BLaER1 (cell line): ENCODE measurements at regions not wholly inside any gene's neighbourhood (a gene's known extent, or its start where the extent isn't known, plus 50 kb on each side); places are given as distances from the start of the nearest gene placed in this dataset.
A peak's percentile ranks its signal among the peaks of the same experiment; 100 is the strongest.

Experiments
- H3K27ac ChIP-seq: shearing (Covaris generic); formaldehyde crosslinking; 2 replicates; pipeline ENCODE4 v1.8.1; 2022
- H3K27me3 ChIP-seq: shearing (Covaris generic); formaldehyde crosslinking; 2 replicates; pipeline ENCODE4 v1.8.1; 2022
- H3K36me3 ChIP-seq: shearing (Covaris generic); formaldehyde crosslinking; 2 replicates; pipeline ENCODE4 v1.8.1; 2022
- H3K4me1 ChIP-seq: shearing (Covaris generic); formaldehyde crosslinking; 2 replicates; pipeline ENCODE4 v1.8.1; 2022
- H3K4me2 ChIP-seq: shearing (Covaris generic); formaldehyde crosslinking; 2 replicates; pipeline ENCODE4 v1.8.1; 2022
- H3K4me3 ChIP-seq: shearing (Covaris generic); formaldehyde crosslinking; 2 replicates; pipeline ENCODE4 v1.8.1; 2022
- H3K9ac ChIP-seq: shearing (Covaris generic); formaldehyde crosslinking; 2 replicates; pipeline ENCODE4 v1.8.1; 2022
- H3K9me3 ChIP-seq: shearing (Covaris generic); formaldehyde crosslinking; 2 replicates; pipeline ENCODE4 v1.8.1; 2022
- H4K20me1 ChIP-seq: shearing (Covaris generic); formaldehyde crosslinking; 2 replicates; pipeline ENCODE4 v1.8.1; 2022
- Cebpa-rat ChIP-seq: shearing (Covaris generic); IDR thresholded peaks from 2 replicates; pipeline ENCODE4 v1.8.1; 2022

- Histone ChIP-seq H3K4me3 (no peak overlapping the region), H3K9ac (no peak overlapping the region), H3K4me1 (no peaks in the 10 kb centered on the region), H3K27me3 (no peaks in the 10 kb centered on the region), H3K9me3 (0 out of 2 replicates have a peak, but pooled peaks cover 5% of the 10 kb centered on the region), H3K4me2 (no peak overlapping the region), H3K27ac (no peak overlapping the region), H4K20me1 (no peaks in the 10 kb centered on the region), H3K36me3 (no peaks in the 10 kb centered on the region)
- TF ChIP-seq Cebpa-rat: no peak
Measured at GRCh38 chr11:115065830-115066664, 387.7 kb downstream of the NXPE2 start.

GRCh38 chr11:115067471-115067870 is 389.1 kb downstream of the NXPE2 start:
- Histone ChIP-seq H3K4me2 (no peak overlapping the region), H3K9me3 (0 out of 2 replicates have a peak, but pooled peaks cover 5% of the 10 kb centered on the region), H3K27ac (no peak overlapping the region), H4K20me1 (no peaks in the 10 kb centered on the region), H3K36me3 (no peaks in the 10 kb centered on the region), H3K4me3 (no peak overlapping the region), H3K27me3 (no peaks in the 10 kb centered on the region), H3K9ac (no peak overlapping the region), H3K4me1 (no peaks in the 10 kb centered on the region)
- no peak for TF ChIP-seq Cebpa-rat

- Histone ChIP-seq H3K27me3 (no peaks in the 10 kb centered on the region), H3K4me2 (no peak overlapping the region), H3K9ac (no peak overlapping the region), H3K4me3 (no peak overlapping the region), H3K27ac (no peak overlapping the region), H4K20me1 (no peaks in the 10 kb centered on the region), H3K4me1 (no peaks in the 10 kb centered on the region), H3K36me3 (no peaks in the 10 kb centered on the region), H3K9me3 (0 out of 2 replicates have a peak, but pooled peaks cover 5% of the 10 kb centered on the region)
- TF ChIP-seq Cebpa-rat: no peak
Measured at GRCh38 chr11:115067900-115068530, 389.7 kb downstream of the NXPE2 start.

GRCh38 chr11:115069599-115069998 is 391.3 kb downstream of the NXPE2 start:
- Histone ChIP-seq H3K4me1 (no peaks in the 10 kb centered on the region), H3K9ac (no peak overlapping the region), H3K9me3 (0 out of 2 replicates have a peak, but pooled peaks cover 5% of the 10 kb centered on the region), H3K27me3 (no peaks in the 10 kb centered on the region), H3K4me3 (no peak overlapping the region), H3K4me2 (no peak overlapping the region), H4K20me1 (no peaks in the 10 kb centered on the region), H3K36me3 (no peaks in the 10 kb centered on the region), H3K27ac (no peak overlapping the region)
- TF ChIP-seq Cebpa-rat: no peak

- no peaks in the 10 kb centered on the region for H4K20me1 ChIP-seq
- H3K4me3 ChIP-seq: no peak overlapping the region
- no peak for TF ChIP-seq Cebpa-rat
- no peaks in the 10 kb centered on the region for H3K4me1 ChIP-seq
- H3K9me3 ChIP-seq: no peaks in the 10 kb centered on the region
- no peak overlapping the region for H3K4me2 ChIP-seq
- no peak overlapping the region for H3K27ac ChIP-seq
- H3K27me3 ChIP-seq: no peaks in the 10 kb centered on the region
- no peak overlapping the region for H3K9ac ChIP-seq
- no peaks in the 10 kb centered on the region for H3K36me3 ChIP-seq
Measured at GRCh38 chr11:115075356-115075755, 397.0 kb downstream of the NXPE2 start.

- TF ChIP-seq Cebpa-rat: no peak
- no peak overlapping the region for H3K27ac ChIP-seq
- no peak overlapping the region for H3K9ac ChIP-seq
- no peaks in the 10 kb centered on the region for H3K27me3 ChIP-seq
- no peaks in the 10 kb centered on the region for H3K36me3 ChIP-seq
- peaks cover 18% of the 10 kb centered on the region for H3K4me1 ChIP-seq
- H4K20me1 ChIP-seq: no peaks in the 10 kb centered on the region
- H3K9me3 ChIP-seq: no peaks in the 10 kb centered on the region
- H3K4me3 ChIP-seq: no peak overlapping the region
- no peak overlapping the region for H3K4me2 ChIP-seq
Measured at GRCh38 chr11:115077740-115078139, 399.4 kb downstream of the NXPE2 start.

- Histone ChIP-seq H3K27me3 (no peaks in the 10 kb centered on the region), H3K9ac (no peak overlapping the region), H3K9me3 (no peaks in the 10 kb centered on the region), H3K36me3 (no peaks in the 10 kb centered on the region), H3K27ac (no peak overlapping the region), H4K20me1 (no peaks in the 10 kb centered on the region), H3K4me1 (peaks cover 28% of the 10 kb centered on the region), H3K4me2 (no peak overlapping the region), H3K4me3 (no peak overlapping the region)
- no peak for TF ChIP-seq Cebpa-rat
Measured at GRCh38 chr11:115078461-115079438, 400.4 kb downstream of the NXPE2 start.

GRCh38 chr11:115080923-115081680 is 402.8 kb downstream of the NXPE2 start:
- Histone ChIP-seq H3K4me2 (no peak overlapping the region), H4K20me1 (no peaks in the 10 kb centered on the region), H3K4me1 (peaks cover 50% of the 10 kb centered on the region), H3K4me3 (no peak overlapping the region), H3K27ac (no peak overlapping the region), H3K27me3 (no peaks in the 10 kb centered on the region), H3K9ac (no peak overlapping the region), H3K9me3 (no peaks in the 10 kb centered on the region), H3K36me3 (no peaks in the 10 kb centered on the region)
- TF ChIP-seq Cebpa-rat: no peak

GRCh38 chr11:115081972-115082371 is 403.6 kb downstream of the NXPE2 start:
- peak overlapping the region; percentile 90 for H3K4me2 ChIP-seq
- H3K36me3 ChIP-seq: no peaks in the 10 kb centered on the region
- no peaks in the 10 kb centered on the region for H4K20me1 ChIP-seq
- no peaks in the 10 kb centered on the region for H3K27me3 ChIP-seq
- H3K9me3 ChIP-seq: no peaks in the 10 kb centered on the region
- no peak overlapping the region for H3K9ac ChIP-seq
- peaks cover 50% of the 10 kb centered on the region for H3K4me1 ChIP-seq
- H3K27ac ChIP-seq: no peak overlapping the region
- TF ChIP-seq Cebpa-rat: no peak
- H3K4me3 ChIP-seq: no peak overlapping the region
